Spleen (tissue), 7 donors: ENCODE measurements at regions not wholly inside any gene's neighbourhood (a gene's known extent, or its start where the extent isn't known, plus 50 kb on each side); places are given as distances from the start of the nearest gene placed in this dataset.

ENCODE experiments used
- CTCF ChIP-seq, 11 experiments: fragments of 200-600 bp in 7 of 11; fragments of 450-650 bp in 4 of 11; sonication (generic) in 4 of 11; IDR thresholded peaks in 8 of 11; conservative IDR thresholded peaks in 3 of 11; 1 replicate in 7 of 11; 2 replicates in 4 of 11; pipeline versions ENCODE4 v1.4.0 to v1.8.0; 2016 to 2021; ENCODE audit warnings: antibody characterized with exemption in 11 of 11, inconsistent platforms in 4 of 11, mild to moderate bottlenecking in 1 of 11
- POLR2AphosphoS5 ChIP-seq, 3 donors: sonication (generic); formaldehyde crosslinking; IDR thresholded peaks; one replicate each; pipeline ENCODE4 v1.5.1; 2017; ENCODE audit warnings: antibody characterized with exemption in 3 of 3
- donor health status: DM: no; HTN: no; CAD: no; lungs with moderate emphysema.
- donor health status: DM: no; HTN: no; CAD: no.
- donor health status: DM: no; HTN: no; CAD: no.

- no peak for TF ChIP-seq CTCF (IDR thresholded peaks at IDR 0.05 in 8 of 11, conservative IDR thresholded peaks at IDR 0.05 in 3 of 11)
- TF ChIP-seq POLR2AphosphoS5 (IDR thresholded peaks at IDR 0.05) = no peak
These were observed 103.2 kb upstream of the SMURF2 start for GRCh38 chr17:64765191-64765889.
